IMR-90 (cell line): ENCODE measurements at regions not wholly inside any gene's neighbourhood (a gene's known extent, or its start where the extent isn't known, plus 50 kb on each side); places are given as distances from the start of the nearest gene placed in this dataset.
A peak's percentile ranks its signal among the peaks of the same experiment; 100 is the strongest.

ENCODE experiments used
- ATAC-seq: fragments of 200-7000 bp; cut with Tn5 transposase; 2 replicates; pipeline ENCODE4 v1.9.1; 2020; ENCODE audit warnings: low read depth, mild to moderate bottlenecking, moderate library complexity
- BruUV-seq: library from RNA; stranded (reverse); fragments of 400-500 nt; replicated peaks from 2 replicates; lab custom pipeline; 2021; lab: Mats Ljungman, UMichigan
- CTCF ChIA-PET: fragments of 300-600 bp; formaldehyde crosslinking; extraction: SDS; loops from one replicate; lab custom pipeline; 2021; ENCODE audit warnings: antibody characterized with exemption; lab: Yijun Ruan, JAX
- POLR2A ChIA-PET: fragments of 300-600 bp; sonication (Branson Sonifier 250); formaldehyde crosslinking; loops from one replicate; lab custom pipeline; 2022; ENCODE audit warnings: antibody characterized with exemption; ENCODE audit not compliant: unreplicated experiment; lab: Charles Lee
- DNase-seq: peaks from one replicate; pipeline ENCODE4 v3.0.0; 2013
- H2AFZ ChIP-seq: replicated peaks from 2 replicates; pipeline ENCODE3; 2013; ENCODE audit warnings: low read length, mild to moderate bottlenecking; ENCODE audit not compliant: poor library complexity
- H2AK5ac ChIP-seq: 2 replicates; pipeline ENCODE4 v1.6.1; 2013; ENCODE audit warnings: low read depth, low read length, inconsistent platforms
- H2AK9ac ChIP-seq: replicated peaks from 2 replicates; pipeline ENCODE3; 2013; ENCODE audit warnings: mild to moderate bottlenecking, low read depth, low read length, moderate library complexity; ENCODE audit not compliant: poor library complexity
- H2BK120ac ChIP-seq: 2 replicates; pipeline ENCODE4 v1.6.1; 2013; ENCODE audit warnings: low read depth, low read length, inconsistent platforms
- H2BK15ac ChIP-seq: 3 replicates; pipeline ENCODE4 v1.6.1; 2013; ENCODE audit warnings: low read depth, low read length, inconsistent platforms
- H2BK20ac ChIP-seq: 2 replicates; pipeline ENCODE4 v1.6.1; 2013; ENCODE audit warnings: low read depth, mild to moderate bottlenecking, inconsistent platforms, low read length, moderate library complexity
- H2BK5ac ChIP-seq: 2 replicates; pipeline ENCODE4 v1.6.1; 2013; ENCODE audit warnings: mild to moderate bottlenecking, low read depth, low read length, inconsistent platforms; ENCODE audit not compliant: poor library complexity, severe bottlenecking
- H3K14ac ChIP-seq: replicated peaks from 2 replicates; pipeline ENCODE4 v1.6.1; 2013; ENCODE audit warnings: low read depth, low read length, inconsistent platforms
- H3K18ac ChIP-seq: 2 replicates; pipeline ENCODE4 v1.6.1; 2013; ENCODE audit warnings: low read depth, low read length, control low read depth
- H3K23ac ChIP-seq: 2 replicates; pipeline ENCODE4 v1.6.1; 2013; ENCODE audit warnings: low read depth, low read length, inconsistent platforms
- H3K27ac ChIP-seq: 2 replicates; pipeline ENCODE4 v1.5.1; 2013; ENCODE audit warnings: mild to moderate bottlenecking, control low read depth, low read length; ENCODE audit not compliant: insufficient read depth
- H3K27me3 ChIP-seq: 2 replicates; pipeline ENCODE4 v1.6.1; 2013; ENCODE audit warnings: low read length; ENCODE audit not compliant: control insufficient read depth, insufficient read depth
- H3K36me3 ChIP-seq: 2 replicates; pipeline ENCODE4 v1.6.1; 2013; ENCODE audit warnings: low read length, mixed read lengths; ENCODE audit not compliant: control insufficient read depth, insufficient read depth
- H3K4ac ChIP-seq: 2 replicates; pipeline ENCODE4 v1.6.1; 2013; ENCODE audit warnings: low read depth, low read length, inconsistent platforms
- H3K4me1 ChIP-seq: 2 replicates; pipeline ENCODE4 v1.6.1; 2013; ENCODE audit warnings: low read length, mixed read lengths; ENCODE audit not compliant: control insufficient read depth, insufficient read depth
- H3K4me2 ChIP-seq: 2 replicates; pipeline ENCODE4 v1.6.1; 2013; ENCODE audit warnings: low read depth, mild to moderate bottlenecking, control low read depth, low read length, moderate library complexity
- H3K4me3 ChIP-seq: 2 replicates; pipeline ENCODE4 v1.5.1; 2013; ENCODE audit warnings: low read depth, mild to moderate bottlenecking, control low read depth, low read length, moderate library complexity; ENCODE audit not compliant: insufficient read depth
- H3K56ac ChIP-seq: 2 replicates; pipeline ENCODE4 v1.6.1; 2013; ENCODE audit warnings: low read length, inconsistent platforms; ENCODE audit not compliant: insufficient read depth; ENCODE audit errors: extremely low read depth
- H3K79me1 ChIP-seq, 2 experiments: 2 replicates each; pipeline ENCODE4 v1.6.1; 2013; ENCODE audit warnings: low read length in 2 of 2, inconsistent platforms in 1 of 2, low read depth in 1 of 2
- H3K9ac ChIP-seq: 2 replicates; pipeline ENCODE4 v1.6.1; 2013; ENCODE audit warnings: low read depth, low read length, control low read depth
- H3K9me1 ChIP-seq: 2 replicates; pipeline ENCODE4 v1.6.1; 2013; ENCODE audit warnings: low read length, inconsistent platforms; ENCODE audit not compliant: insufficient read depth
- H3K9me3 ChIP-seq: 2 replicates; pipeline ENCODE4 v1.6.1; 2013; ENCODE audit warnings: low read length; ENCODE audit not compliant: control insufficient read depth, insufficient read depth
- H4K20me1 ChIP-seq: 2 replicates; pipeline ENCODE4 v1.6.1; 2013; ENCODE audit warnings: low read length, inconsistent platforms; ENCODE audit not compliant: insufficient read depth
- H4K5ac ChIP-seq: 2 replicates; pipeline ENCODE4 v1.6.1; 2013; ENCODE audit warnings: mild to moderate bottlenecking, low read depth, low read length, control low read depth
- H4K8ac ChIP-seq, 2 experiments: 2 replicates each; pipeline ENCODE4 v1.6.1; 2013; ENCODE audit warnings: low read depth in 2 of 2, low read length in 2 of 2, control low read depth in 1 of 2, inconsistent platforms in 1 of 2
- H4K91ac ChIP-seq: 2 replicates; pipeline ENCODE4 v1.6.1; 2013; ENCODE audit warnings: low read depth, low read length, inconsistent platforms; ENCODE audit not compliant: insufficient read depth
- CHD1 ChIP-seq: IDR thresholded peaks from 2 replicates; pipeline ENCODE4 v1.6.1; 2012; ENCODE audit warnings: low read depth, low read length, improper control_type of control experiment
- MAFK ChIP-seq: IDR thresholded peaks from 2 replicates; pipeline ENCODE4 v1.6.1; 2012; ENCODE audit warnings: low read depth, low read length, improper control_type of control experiment
- POLR2A ChIP-seq: IDR thresholded peaks from 2 replicates; pipeline ENCODE4 v1.6.1; 2012; ENCODE audit warnings: mild to moderate bottlenecking, low read depth, low read length
- WGBS, 2 experiments: methylation state at CpG; one replicate each; pipeline versions ENCODE4 v1.1.5 to v1.1.7; 2013; ENCODE audit warnings: missing lambda C conversion rate in 2 of 2; ENCODE audit not compliant: insufficient read length in 1 of 2; ENCODE audit errors: extremely low coverage in 2 of 2; 5-methylcytosine and 5-hydroxymethylcytosine counted together
- dilution Hi-C: fragments of 300-500 bp; cut with HindIII; formaldehyde crosslinking; loops from one replicate; pipeline ENCODE4 v1.14.3; 2018; ENCODE audit warnings: low sequenced_read_pairs; ENCODE audit not compliant: unreplicated experiment
- in situ Hi-C: fragments of 300-500 bp; cut with MboI; formaldehyde crosslinking; loops from 3 replicates; pipeline ENCODE4 v1.14.3; 2019; ENCODE audit warnings: low sequenced_read_pairs, inconsistent platforms, mixed read lengths
- intact Hi-C: fragments of 100-400 bp; cut with micrococcal nuclease; formaldehyde crosslinking; loops from 2 replicates; pipeline ENCODE4 v1.10.0; 2022

DNA sequence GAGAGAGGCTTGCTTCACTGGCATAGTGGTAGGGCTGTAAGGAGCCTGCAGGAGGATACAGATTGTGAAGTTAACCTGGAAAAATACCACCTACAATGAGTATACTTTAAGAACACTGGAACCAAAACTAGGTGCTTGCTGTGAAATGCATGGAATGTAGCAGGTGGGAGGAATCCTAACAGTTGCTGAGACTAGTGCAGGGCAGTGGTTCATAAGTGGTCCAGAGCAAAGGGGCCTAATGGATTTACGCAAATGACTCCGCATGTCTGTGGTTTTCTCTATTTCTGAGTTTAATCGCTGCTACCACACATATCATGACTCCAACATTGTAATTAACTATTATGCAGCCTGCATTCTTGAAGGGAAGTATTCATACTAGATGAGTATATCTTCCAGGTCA lies 218.4 kb downstream of the CHRM2 start:
- no peak for DNase-seq
- Histone ChIP-seq H3K27ac (0 out of 2 replicates have a peak overlapping the region, but pooled peaks have one; percentile 52), H3K79me1 (peaks cover 6 to 9% of the 10 kb centered on the region in 2 experiments; a peak in 3 of 4 replicates), H4K91ac (peak overlapping the region; percentile 93), H3K4me2 (no peak overlapping the region), H3K9me3 (no peaks in the 10 kb centered on the region), H3K23ac (peak overlapping the region; percentile 43; the same call in 1 of the 2 replicates), H2AFZ (no peak overlapping the region), H3K9me1 (no peaks in the 10 kb centered on the region; the same call in 1 of the 2 replicates), H3K14ac (peak overlapping the region; percentile 78; the same call in 1 of the 2 replicates), H3K27me3 (no peaks in the 10 kb centered on the region), H2BK15ac (peak overlapping the region; percentile 82; the same call in 2 of the 3 replicates), H2AK9ac (no peak overlapping the region), H3K4ac (peak overlapping the region; percentile 89), H3K4me3 (no peak overlapping the region), H2BK5ac (peak overlapping the region; percentile 70), H4K5ac (peak overlapping the region; percentile 62; the same call in 1 of the 2 replicates), H2BK120ac (peak overlapping the region; percentile 94), H3K9ac (no peak overlapping the region), H4K8ac (peak overlapping the region; percentile 67; a peak in 3 of 4 replicates), H4K20me1 (no peaks in the 10 kb centered on the region), H3K56ac (0 out of 2 replicates have a peak overlapping the region, but pooled peaks have one; percentile 17), H2BK20ac (peak overlapping the region; percentile 94), H3K36me3 (no peaks in the 10 kb centered on the region), H3K4me1 (peaks cover 7% of the 10 kb centered on the region; the same call in 1 of the 2 replicates), H2AK5ac (peak overlapping the region; percentile 88; the same call in 1 of the 2 replicates), H3K18ac (peak overlapping the region; percentile 90)
- dilution Hi-C loops = no loop called here
- POLR2A ChIA-PET = no interaction called here
- WGBS, 2 experiments = no CpG with 5 or more reads among the region's 3 CpGs
- TF ChIP-seq MAFK (no peak), POLR2A (no peak), CHD1 (no peak)
- intact Hi-C loops = loop anchor here (10.0 kb wide), 1 partner anchor 198 kb away; no protein-coding TSS in a partner anchor
- CTCF ChIA-PET = interaction anchor here (0.6 kb wide), 2 partner anchors 161 to 224 kb away, joined by 3 to 4 read pairs; no protein-coding TSS in a partner anchor
- no TSS peak for BruUV-seq
- no peak for ATAC-seq
- in situ Hi-C loops = no loop called here
